NCI-H774 (cell line): ENCODE measurements at regions not wholly inside any gene's neighbourhood (a gene's known extent, or its start where the extent isn't known, plus 50 kb on each side); places are given as distances from the start of the nearest gene placed in this dataset.
"Not testable (repeated sequence)": the region's sequence is repeated elsewhere in the genome, so short reads cannot be mapped to it uniquely, and the experiment has no call there.

Source experiments
- DNase-seq: peaks from one replicate; lab custom pipeline; 2025; lab: John Stamatoyannopoulos, UW

GRCh38 chr15:75763635-75764600 lies 51.3 kb upstream of the CSPG4 start:
- DNase-seq, result not testable (repeated sequence)

GRCh38 chr15:75763137-75763611 lies 50.5 kb upstream of the CSPG4 start:
- no peak for DNase-seq
